ENCODE measurements at regions not wholly inside any gene's neighbourhood (a gene's known extent, or its start where the extent isn't known, plus 50 kb on each side); places are given as distances from the start of the nearest gene placed in this dataset.

GRCh38 chr10:33715303-33715975 lies 381.0 kb upstream of the NRP1 start:
- TF ChIP-seq POLR2AphosphoS5 (IDR thresholded peaks at IDR 0.05) (no peak), CTCF (IDR thresholded peaks at IDR 0.05) (no peak), POLR2A (IDR thresholded peaks at IDR 0.05) (no peak)

All from sigmoid colon (tissue), 4 donors.